AG09319 (cell line): ENCODE measurements at regions not wholly inside any gene's neighbourhood (a gene's known extent, or its start where the extent isn't known, plus 50 kb on each side); places are given as distances from the start of the nearest gene placed in this dataset.

Source experiments
- DNase-seq: peaks from one replicate; pipeline ENCODE4 v3.0.0-alpha.2; 2010; ENCODE audit warnings: low read depth; ENCODE audit errors: extremely low read depth
- CTCF ChIP-seq: IDR thresholded peaks from 2 replicates; pipeline ENCODE4 v1.5.1; 2011; ENCODE audit warnings: low read depth, mild to moderate bottlenecking, inconsistent platforms, low read length, moderate library complexity

- no peak for TF ChIP-seq CTCF
These were observed 78.7 kb downstream of the HYCC1 start for GRCh38 chr7:22935269-22935668.

GRCh38 chr7:22934473-22935065 is 79.4 kb downstream of the HYCC1 start:
- no peak for TF ChIP-seq CTCF
- no peak for DNase-seq

More at GRCh38 chr7:22935269-22935668, 78.7 kb downstream of the HYCC1 start:
- no peak for DNase-seq

- no peak for TF ChIP-seq CTCF
- no peak for DNase-seq
These were observed 79.9 kb downstream of the HYCC1 start for GRCh38 chr7:22934023-22934422.

GRCh38 chr7:22932896-22933295 is 81.0 kb downstream of the HYCC1 start:
- no peak for TF ChIP-seq CTCF
- DNase-seq: no peak

GRCh38 chr7:22931011-22931410 is 82.9 kb downstream of the HYCC1 start:
- no peak for DNase-seq
- TF ChIP-seq CTCF: no peak

- TF ChIP-seq CTCF: no peak
- DNase-seq: no peak
These were observed 91.6 kb downstream of the HYCC1 start for GRCh38 chr7:22922307-22922706.

GRCh38 chr7:22921386-22922086 is 92.4 kb downstream of the HYCC1 start:
- no peak for DNase-seq
- no peak for TF ChIP-seq CTCF
